Mesenchymal stem cell (in vitro differentiated cells and primary cell): ENCODE measurements at regions not wholly inside any gene's neighbourhood (a gene's known extent, or its start where the extent isn't known, plus 50 kb on each side); places are given as distances from the start of the nearest gene placed in this dataset.
A peak's percentile ranks its signal among the peaks of the same experiment; 100 is the strongest.

ENCODE experiments used
- DNase-seq: peaks from one replicate; pipeline ENCODE4 v3.0.0-alpha.2; 2013
- H2AFZ ChIP-seq: one replicate; pipeline ENCODE4 v1.6.1; 2013; ENCODE audit warnings: low read depth, mild to moderate bottlenecking, control low read depth, inconsistent platforms, low read length, moderate library complexity
- H2AK5ac ChIP-seq: 2 replicates; pipeline ENCODE4 v1.6.1; 2013; ENCODE audit warnings: low read length, moderate library complexity, mild to moderate bottlenecking, inconsistent platforms; ENCODE audit not compliant: severe bottlenecking
- H2BK120ac ChIP-seq: one replicate; pipeline ENCODE4 v1.6.1; 2013; ENCODE audit warnings: low read depth, mild to moderate bottlenecking, inconsistent platforms, low read length, moderate library complexity
- H2BK12ac ChIP-seq, 2 experiments: one replicate each; pipeline ENCODE4 v1.6.1; 2013; ENCODE audit warnings: inconsistent platforms in 2 of 2, low read length in 2 of 2, mild to moderate bottlenecking in 2 of 2, moderate library complexity in 2 of 2, control low read depth in 1 of 2
- H2BK15ac ChIP-seq: one replicate; pipeline ENCODE4 v1.6.1; 2013; ENCODE audit warnings: mild to moderate bottlenecking, low read depth, inconsistent platforms; ENCODE audit not compliant: poor library complexity, severe bottlenecking
- H2BK5ac ChIP-seq: 2 replicates; pipeline ENCODE4 v1.6.1; 2013; ENCODE audit warnings: low read depth, mild to moderate bottlenecking, low read length, control low read depth, inconsistent platforms; ENCODE audit not compliant: poor library complexity, severe bottlenecking
- H3K14ac ChIP-seq, 2 experiments: one replicate each; pipeline ENCODE4 v1.6.1; 2013; ENCODE audit warnings: inconsistent platforms in 2 of 2, low read length in 2 of 2, control low read depth in 1 of 2, mild to moderate bottlenecking in 1 of 2, moderate library complexity in 1 of 2
- H3K18ac ChIP-seq, 2 experiments: one replicate each; pipeline ENCODE4 v1.6.1; 2013; ENCODE audit warnings: inconsistent platforms in 2 of 2, low read length in 2 of 2, control low read depth in 1 of 2, low read depth in 1 of 2, mild to moderate bottlenecking in 1 of 2
- H3K23ac ChIP-seq, 2 experiments: one replicate each; pipeline ENCODE4 v1.6.1; 2013; ENCODE audit warnings: inconsistent platforms in 2 of 2, low read length in 2 of 2, mild to moderate bottlenecking in 2 of 2, moderate library complexity in 2 of 2, control low read depth in 1 of 2
- H3K27ac ChIP-seq: 2 replicates; pipeline ENCODE4 v1.5.1; 2013; ENCODE audit warnings: mild to moderate bottlenecking, moderate library complexity, low read length, control low read depth, inconsistent platforms; ENCODE audit not compliant: poor library complexity, severe bottlenecking
- H3K27me3 ChIP-seq, 2 experiments: 2 replicates each; pipeline versions ENCODE4 v1.6.1 to v1.7.0; 2013; ENCODE audit warnings: low read length in 2 of 2, mild to moderate bottlenecking in 2 of 2, moderate library complexity in 2 of 2, control low read depth in 1 of 2, inconsistent platforms in 1 of 2; ENCODE audit not compliant: control insufficient read depth in 1 of 2, insufficient read depth in 1 of 2
- H3K36me3 ChIP-seq, 2 experiments: 2 replicates each; pipeline versions ENCODE4 v1.6.1 to v1.7.0; 2013; ENCODE audit warnings: low read length in 2 of 2, control low read depth in 1 of 2, inconsistent platforms in 1 of 2, low read depth in 1 of 2, mild to moderate bottlenecking in 1 of 2; ENCODE audit not compliant: insufficient read depth in 2 of 2, control insufficient read depth in 1 of 2
- H3K4ac ChIP-seq, 2 experiments: one replicate each; pipeline ENCODE4 v1.6.1; 2013; ENCODE audit warnings: inconsistent platforms in 2 of 2, low read length in 2 of 2, mild to moderate bottlenecking in 2 of 2, moderate library complexity in 2 of 2, control low read depth in 1 of 2, low read depth in 1 of 2
- H3K4me1 ChIP-seq: 2 replicates; pipeline ENCODE4 v1.6.1; 2013; ENCODE audit warnings: low read depth, low read length, control low read depth; ENCODE audit not compliant: control insufficient read depth, insufficient read depth
- H3K4me2 ChIP-seq: 2 replicates; pipeline ENCODE4 v1.6.1; 2013; ENCODE audit warnings: low read length, mild to moderate bottlenecking, inconsistent platforms; ENCODE audit not compliant: poor library complexity, severe bottlenecking
- H3K4me3 ChIP-seq, 2 experiments: 2 replicates each; pipeline versions ENCODE4 v1.5.1 to v1.7.0; 2013; ENCODE audit warnings: low read length in 2 of 2, mild to moderate bottlenecking in 2 of 2, control low read depth in 1 of 2, low read depth in 1 of 2; ENCODE audit not compliant: insufficient read depth in 1 of 2
- H3K79me1 ChIP-seq: replicated peaks from 2 replicates; pipeline ENCODE4 v1.6.1; 2013; ENCODE audit warnings: mild to moderate bottlenecking, control low read depth, low read length, inconsistent platforms; ENCODE audit not compliant: poor library complexity, severe bottlenecking
- H3K9ac ChIP-seq: 2 replicates; pipeline ENCODE4 v1.7.0; 2013; ENCODE audit warnings: mild to moderate bottlenecking, low read length, moderate library complexity
- H3K9me3 ChIP-seq: 2 replicates; pipeline ENCODE4 v1.7.0; 2013; ENCODE audit warnings: mild to moderate bottlenecking, low read length; ENCODE audit not compliant: control insufficient read depth
- H4K8ac ChIP-seq: one replicate; pipeline ENCODE4 v1.6.1; 2013; ENCODE audit warnings: inconsistent platforms, mild to moderate bottlenecking, low read length, moderate library complexity
- H4K91ac ChIP-seq: one replicate; pipeline ENCODE4 v1.6.1; 2013; ENCODE audit warnings: mild to moderate bottlenecking, low read length, inconsistent platforms
- WGBS: methylation state at CpG from one replicate; pipeline ENCODE4 v1.1.7; 2013; ENCODE audit warnings: mixed read lengths; 5-methylcytosine and 5-hydroxymethylcytosine counted together

DNA sequence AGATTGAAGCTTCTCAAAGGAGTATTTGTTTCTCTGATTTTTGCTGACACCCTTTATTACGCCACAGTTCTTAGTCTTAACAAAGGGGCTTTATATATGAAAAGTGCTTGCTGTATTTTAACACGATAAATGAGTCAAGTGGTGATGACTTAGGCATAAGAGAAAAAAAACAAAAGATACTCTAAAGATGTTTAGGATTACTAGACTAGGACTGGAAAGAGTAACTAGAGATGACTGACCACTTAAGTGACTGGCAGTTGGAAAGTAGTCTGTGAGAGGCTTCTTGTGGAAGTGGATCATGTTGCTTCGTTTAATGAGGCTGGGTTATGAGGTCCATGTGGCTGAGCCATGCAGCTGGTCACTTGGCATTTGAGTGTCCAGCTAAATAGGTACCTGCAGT is 69.4 kb upstream of the ACTBL2 start:
- Histone ChIP-seq H3K36me3 (no peaks in the 10 kb centered on the region), H3K9ac (no peak overlapping the region), H4K8ac (no peak overlapping the region), H2BK120ac (no peak overlapping the region), H3K9me3 (peaks cover 3% of the 10 kb centered on the region), H2AK5ac (no peak overlapping the region), H3K18ac (no peak overlapping the region), H4K91ac (no peak overlapping the region), H2AFZ (no peak overlapping the region), H3K4ac (no peak overlapping the region), H3K27me3 (no peaks in the 10 kb centered on the region), H3K14ac (no peak overlapping the region), H2BK12ac (no peak overlapping the region), H3K4me2 (no peak overlapping the region), H3K79me1 (no peaks in the 10 kb centered on the region), H3K27ac (no peak overlapping the region), H3K23ac (no peak overlapping the region), H2BK15ac (no peak overlapping the region), H3K4me3 (no peak overlapping the region), H2BK5ac (no peak overlapping the region), H3K4me1 (no peaks in the 10 kb centered on the region)
- no peak for DNase-seq
- WGBS: 94% methylated on average over 2 of the region's 3 CpGs

DNA sequence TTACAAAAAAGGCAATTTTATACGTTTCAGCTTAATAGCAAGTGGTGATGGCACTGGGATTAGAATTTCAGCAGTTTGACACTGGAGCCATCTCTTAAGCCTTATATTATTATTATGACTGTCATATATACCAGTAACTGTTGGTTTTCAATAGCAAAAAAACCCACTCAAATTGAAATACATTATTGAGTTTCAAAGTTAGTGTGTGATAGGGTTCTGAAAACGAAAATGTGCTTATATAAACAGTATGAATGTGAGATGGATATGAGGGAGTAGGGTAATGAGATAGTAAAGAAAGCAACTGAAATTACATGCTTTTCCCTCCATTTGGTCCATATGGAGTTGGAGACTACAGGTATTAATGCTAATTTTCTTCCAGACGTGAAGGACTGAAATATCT is 68.6 kb upstream of the ACTBL2 start:
- H3K36me3 ChIP-seq: no peaks in the 10 kb centered on the region
- no peak overlapping the region for H4K8ac ChIP-seq
- 86% methylated on average over 1 of the region's 3 CpGs for WGBS
- H2AK5ac ChIP-seq: no peak overlapping the region
- no peak overlapping the region for H2BK5ac ChIP-seq
- H3K4me3 ChIP-seq: no peak overlapping the region
- no peak overlapping the region for H3K14ac ChIP-seq
- no peak overlapping the region for H3K18ac ChIP-seq
- H3K9me3 ChIP-seq: peaks cover 3% of the 10 kb centered on the region
- no peaks in the 10 kb centered on the region for H3K27me3 ChIP-seq
- no peak overlapping the region for H2BK12ac ChIP-seq
- DNase-seq: no peak
- no peak overlapping the region for H3K4me2 ChIP-seq
- H2BK15ac ChIP-seq: no peak overlapping the region
- no peak overlapping the region for H4K91ac ChIP-seq
- H3K27ac ChIP-seq: no peak overlapping the region
- H3K9ac ChIP-seq: no peak overlapping the region
- no peak overlapping the region for H2AFZ ChIP-seq
- H3K4me1 ChIP-seq: no peaks in the 10 kb centered on the region
- H3K79me1 ChIP-seq: no peaks in the 10 kb centered on the region
- no peak overlapping the region for H2BK120ac ChIP-seq
- no peak overlapping the region for H3K4ac ChIP-seq
- H3K23ac ChIP-seq: no peak overlapping the region

DNA sequence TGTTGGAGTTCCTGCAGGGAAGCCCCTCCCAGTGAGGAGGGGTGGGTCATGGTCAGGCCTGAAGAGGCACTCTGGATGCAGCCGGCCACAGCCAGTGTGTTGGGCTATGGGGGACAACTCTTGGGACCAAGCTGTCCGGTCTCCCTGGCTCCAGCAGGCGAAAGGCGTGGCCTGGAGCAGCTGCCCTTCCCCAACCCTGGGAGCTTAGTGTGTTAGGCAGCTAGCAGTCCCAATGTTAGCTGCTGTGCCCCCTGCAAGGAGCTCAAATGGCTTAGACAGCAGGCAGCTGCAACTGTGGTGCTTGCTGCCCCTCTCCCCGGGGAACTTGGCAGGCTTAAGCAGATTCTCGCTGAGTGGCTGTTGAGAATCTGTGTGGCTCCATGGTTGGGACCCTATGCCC is 67.5 kb upstream of the ACTBL2 start:
- WGBS: 87% methylated on average over 6 of the region's 6 CpGs
- no peak for DNase-seq
- Histone ChIP-seq H3K27me3 (no peaks in the 10 kb centered on the region), H3K23ac (no peak overlapping the region), H3K9me3 (peaks cover 3% of the 10 kb centered on the region), H3K79me1 (no peaks in the 10 kb centered on the region), H3K4me2 (no peak overlapping the region), H4K91ac (peak overlapping the region; percentile 39), H3K9ac (no peak overlapping the region), H3K4me3 (no peak overlapping the region), H3K4ac (no peak overlapping the region), H3K14ac (no peak overlapping the region), H4K8ac (no peak overlapping the region), H2BK12ac (no peak overlapping the region), H2AK5ac (no peak overlapping the region), H2BK120ac (no peak overlapping the region), H2AFZ (no peak overlapping the region), H2BK15ac (no peak overlapping the region), H3K18ac (no peak overlapping the region), H3K27ac (no peak overlapping the region), H2BK5ac (no peak overlapping the region), H3K4me1 (no peaks in the 10 kb centered on the region), H3K36me3 (no peaks in the 10 kb centered on the region)

DNA sequence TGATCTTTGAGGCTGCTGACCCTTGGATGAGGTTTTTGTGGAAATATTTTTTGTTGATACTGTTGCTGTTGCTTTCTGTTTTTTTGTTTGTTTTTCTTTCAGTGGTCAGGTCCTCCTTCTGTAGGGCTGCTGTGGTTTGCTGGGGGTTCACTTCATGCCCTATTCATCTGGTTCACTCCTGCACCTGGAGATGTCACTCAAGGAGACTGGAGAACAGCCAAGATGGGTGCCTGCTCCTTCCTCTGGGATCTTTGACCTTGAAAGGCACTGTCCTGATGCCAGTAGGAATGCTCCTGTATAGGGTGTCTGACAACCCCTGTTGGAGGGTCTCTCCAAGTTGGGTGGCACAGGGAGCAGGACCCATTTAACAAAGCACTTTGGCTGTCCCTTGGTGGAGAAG is 67.0 kb upstream of the ACTBL2 start:
- no peak for DNase-seq
- Histone ChIP-seq H3K4me3 (no peak overlapping the region), H2BK120ac (no peak overlapping the region), H3K9ac (no peak overlapping the region), H3K23ac (no peak overlapping the region), H3K4ac (no peak overlapping the region), H3K36me3 (no peaks in the 10 kb centered on the region), H3K4me2 (no peak overlapping the region), H3K79me1 (no peaks in the 10 kb centered on the region), H3K9me3 (peaks cover 3% of the 10 kb centered on the region), H2BK5ac (no peak overlapping the region), H3K4me1 (no peaks in the 10 kb centered on the region), H2BK15ac (no peak overlapping the region), H2AFZ (no peak overlapping the region), H4K8ac (no peak overlapping the region), H2AK5ac (no peak overlapping the region), H3K14ac (no peak overlapping the region), H2BK12ac (no peak overlapping the region), H3K27me3 (no peaks in the 10 kb centered on the region), H3K18ac (no peak overlapping the region), H4K91ac (no peak overlapping the region), H3K27ac (no peak overlapping the region)
